T-cell (primary cell): ENCODE measurements at regions not wholly inside any gene's neighbourhood (a gene's known extent, or its start where the extent isn't known, plus 50 kb on each side); places are given as distances from the start of the nearest gene placed in this dataset.

ENCODE experiments used
- ATAC-seq, 4 experiments: fragments of 200-7000 bp in 3 of 4; fragments of 150-1000 bp in 1 of 4; cut with Tn5 transposase; replicated peaks in 1 of 4; 1 replicate in 3 of 4; 2 replicates in 1 of 4; pipeline ENCODE4 v1.10.0; 2021; ENCODE audit warnings: moderate library complexity in 3 of 4, mild to moderate bottlenecking in 2 of 4, moderate number of reproducible peaks in 1 of 4
- CTCF ChIA-PET, 2 donors: fragments of 300-600 bp; sonication (Branson Sonifier 250); formaldehyde crosslinking; loops; one replicate each; lab custom pipeline; 2022; ENCODE audit warnings: antibody characterized with exemption in 2 of 2; lab: Charles Lee
- POLR2A ChIA-PET, 2 donors: fragments of 300-600 bp; sonication (Branson Sonifier 250); formaldehyde crosslinking; loops; one replicate each; lab custom pipeline; 2022; ENCODE audit warnings: antibody characterized with exemption in 2 of 2; lab: Charles Lee
- DNase-seq, 35 experiments: peaks; one replicate each; pipeline versions ENCODE4 v3.0.0 to v3.0.0-alpha.2; 2013 to 2023
- H3K27ac ChIP-seq: one replicate; pipeline ENCODE4 v1.5.1; 2013; ENCODE audit warnings: low read length
- H3K27me3 ChIP-seq, 2 experiments: replicated peaks in 1 of 2; 1 replicate in 1 of 2; 2 replicates in 1 of 2; pipeline versions ENCODE4 v1.6.1 to v1.7.0; 2013; ENCODE audit warnings: low read length in 1 of 2, mixed read lengths in 1 of 2; ENCODE audit not compliant: control insufficient read depth in 2 of 2, insufficient read depth in 2 of 2; ENCODE audit errors: extremely low read depth in 1 of 2
- H3K36me3 ChIP-seq, 2 donors: 1 replicate in 1 of 2; 2 replicates in 1 of 2; pipeline versions ENCODE4 v1.6.1 to v1.7.0; 2013; ENCODE audit warnings: low read length in 1 of 2; ENCODE audit not compliant: control insufficient read depth in 2 of 2, insufficient read depth in 1 of 2; ENCODE audit errors: extremely low read depth in 1 of 2
- H3K4me1 ChIP-seq, 2 experiments: 1 replicate in 1 of 2; 2 replicates in 1 of 2; pipeline versions ENCODE4 v1.6.1 to v1.7.0; 2013; ENCODE audit warnings: low read length in 2 of 2, mixed read lengths in 1 of 2; ENCODE audit not compliant: insufficient read depth in 2 of 2, control insufficient read depth in 1 of 2; ENCODE audit errors: extremely low read depth in 1 of 2
- H3K4me3 ChIP-seq, 2 donors: 1 replicate in 1 of 2; 2 replicates in 1 of 2; pipeline versions ENCODE4 v1.5.1 to v1.7.0; 2013; ENCODE audit warnings: mild to moderate bottlenecking in 2 of 2, low read length in 1 of 2, moderate library complexity in 1 of 2; ENCODE audit not compliant: control insufficient read depth in 1 of 2; ENCODE audit errors: extremely low read depth in 1 of 2
- H3K9me3 ChIP-seq: 2 replicates; pipeline ENCODE4 v1.7.0; 2013
- H3K27ac Mint-ChIP-seq, 2 donors: one replicate each; pipeline ENCODE4 v1.8.0; 2020 to 2021; ENCODE audit warnings: mild to moderate bottlenecking in 2 of 2, mixed read lengths in 2 of 2
- H3K27me3 Mint-ChIP-seq, 2 donors: one replicate each; pipeline ENCODE4 v1.8.0; 2021 to 2022; ENCODE audit warnings: mixed read lengths in 2 of 2
- H3K36me3 Mint-ChIP-seq: one replicate; pipeline ENCODE4 v1.8.0; 2021; ENCODE audit warnings: mixed read lengths
- H3K4me1 Mint-ChIP-seq, 3 donors: one replicate each; pipeline ENCODE4 v1.8.0; 2020 to 2022; ENCODE audit warnings: mixed read lengths in 3 of 3, mild to moderate bottlenecking in 1 of 3
- H3K4me3 Mint-ChIP-seq, 3 donors: one replicate each; pipeline ENCODE4 v1.8.0; 2020 to 2022; ENCODE audit warnings: mild to moderate bottlenecking in 3 of 3, mixed read lengths in 3 of 3, moderate library complexity in 3 of 3
- H3K9me3 Mint-ChIP-seq, 3 donors: one replicate each; pipeline ENCODE4 v1.8.0; 2020 to 2022; ENCODE audit warnings: mixed read lengths in 3 of 3
- WGBS: methylation state at CpG from one replicate; pipeline ENCODE4 v1.1.5; 2013; ENCODE audit warnings: missing lambda C conversion rate; ENCODE audit not compliant: insufficient coverage; 5-methylcytosine and 5-hydroxymethylcytosine counted together

DNA sequence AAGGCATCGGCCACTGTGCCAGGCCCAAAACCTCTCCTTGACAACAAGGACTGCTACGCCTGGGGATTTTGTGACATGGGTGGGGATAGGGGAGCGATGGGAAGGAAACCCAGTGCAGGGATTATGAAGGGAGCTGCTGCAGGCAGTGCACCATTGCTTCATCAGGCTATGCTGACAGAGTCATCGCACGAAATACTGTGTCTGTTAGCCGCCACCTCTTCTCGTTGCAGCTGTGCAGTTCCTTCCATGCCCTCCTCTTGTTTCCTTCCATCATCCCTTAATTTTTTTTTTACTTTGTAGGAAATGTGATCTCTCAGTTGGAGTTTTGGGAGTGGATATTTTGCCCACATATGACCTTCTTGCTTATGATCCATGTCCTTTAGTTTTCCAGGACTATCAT, 178.7 kb downstream of the RFC3 start:
- Histone ChIP-seq H3K9me3 (no peaks in the 10 kb centered on the region), H3K4me1 (no peaks in the 10 kb centered on the region), H3K36me3 (no peaks in the 10 kb centered on the region), H3K27ac (no peak overlapping the region), H3K27me3 (no peaks in the 10 kb centered on the region), H3K4me3 (no peak overlapping the region)
- no peak for DNase-seq
- CTCF ChIA-PET, result no interaction called here
- Mint-ChIP-seq H3K4me1 (no peaks in the 10 kb centered on the region), H3K27me3 (peaks cover 0 to 3% of the 10 kb centered on the region in 2 donors), H3K9me3 (peaks cover 0 to 13% (median 2%) of the 10 kb centered on the region in 3 donors), H3K4me3 (no peak overlapping the region), H3K27ac (no peak overlapping the region), H3K36me3 (no peaks in the 10 kb centered on the region)
- POLR2A ChIA-PET, result interaction anchor here in 1 of 2 donors (0.5 kb wide), 1 partner anchor 593 kb away, joined by 8 read pairs; no protein-coding TSS in a partner anchor
- WGBS, result 100% methylated on average over 1 of the region's 7 CpGs
- ATAC-seq, result no peak

DNA sequence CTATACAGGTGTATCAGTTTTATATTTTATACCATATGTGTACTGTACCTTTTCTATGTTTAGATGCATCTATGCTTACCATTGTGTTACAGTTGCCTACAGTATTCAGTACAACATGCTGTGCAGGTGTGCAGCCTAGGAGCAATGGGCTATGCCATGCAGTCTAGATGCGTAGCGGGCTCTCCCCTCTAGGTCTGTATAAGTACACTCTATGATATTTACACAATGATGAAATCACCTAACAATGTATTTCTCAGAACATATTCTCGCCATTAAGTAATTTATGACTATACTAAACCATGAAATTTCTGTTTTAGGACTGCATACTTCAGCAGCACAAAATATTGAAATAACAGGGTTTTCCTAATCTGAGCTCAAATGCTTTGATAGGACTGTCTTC, 179.6 kb downstream of the RFC3 start:
- no peaks in the 10 kb centered on the region for H3K4me1 ChIP-seq
- no peaks in the 10 kb centered on the region for H3K36me3 ChIP-seq
- ChIA-PET CTCF (no interaction called here), POLR2A (no interaction called here)
- Mint-ChIP-seq H3K4me3 (no peak overlapping the region), H3K36me3 (no peaks in the 10 kb centered on the region), H3K27me3 (peaks cover 0 to 3% of the 10 kb centered on the region in 2 donors), H3K9me3 (peaks cover 0 to 13% (median 2%) of the 10 kb centered on the region in 3 donors), H3K4me1 (no peaks in the 10 kb centered on the region), H3K27ac (no peak overlapping the region)
- H3K9me3 ChIP-seq, result no peaks in the 10 kb centered on the region
- ATAC-seq, result no peak
- no peak for DNase-seq
- 67% methylated on average over 1 of the region's 3 CpGs for WGBS
- H3K27ac ChIP-seq, result no peak overlapping the region
- H3K27me3 ChIP-seq, result no peaks in the 10 kb centered on the region
- H3K4me3 ChIP-seq, result no peak overlapping the region

GRCh38 chr13:33999811-34000605, 182.1 kb downstream of the RFC3 start:
- peaks cover 0 to 3% of the 10 kb centered on the region in 2 donors for H3K27me3 Mint-ChIP-seq

DNA sequence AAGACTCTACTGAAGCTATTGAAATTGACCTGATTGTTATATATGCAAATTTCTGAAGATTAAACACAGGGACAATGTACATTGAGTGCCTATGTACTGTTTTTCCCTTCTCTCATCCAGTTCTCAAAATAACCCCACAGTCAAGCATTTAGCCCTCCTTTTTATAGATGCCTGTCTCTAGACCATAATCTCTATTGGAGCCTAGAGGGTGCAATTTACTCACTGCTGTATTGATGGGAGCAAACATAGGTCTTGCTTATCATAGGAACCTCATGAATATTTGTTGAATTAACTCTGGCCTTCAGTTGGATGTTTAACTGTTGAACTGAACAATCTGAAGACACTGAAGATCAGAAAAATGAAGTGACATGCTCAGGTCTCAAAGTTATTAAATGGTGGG, 183.0 kb downstream of the RFC3 start:
- H3K9me3 ChIP-seq, result no peaks in the 10 kb centered on the region
- ATAC-seq (no peak), DNase-seq (no peak)
- Mint-ChIP-seq H3K27ac (no peak overlapping the region), H3K36me3 (no peaks in the 10 kb centered on the region), H3K4me3 (no peak overlapping the region), H3K9me3 (peaks cover 0 to 5% (median 0%) of the 10 kb centered on the region in 3 donors), H3K27me3 (peaks cover 0 to 3% of the 10 kb centered on the region in 2 donors), H3K4me1 (no peaks in the 10 kb centered on the region)
- ChIA-PET POLR2A (no interaction called here), CTCF (no interaction called here)
- H3K27ac ChIP-seq, result no peak overlapping the region
- no peaks in the 10 kb centered on the region for H3K4me1 ChIP-seq
- H3K36me3 ChIP-seq, result no peaks in the 10 kb centered on the region
- H3K27me3 ChIP-seq, result no peaks in the 10 kb centered on the region
- no peak overlapping the region for H3K4me3 ChIP-seq

More at GRCh38 chr13:33999811-34000605, 182.1 kb downstream of the RFC3 start:
- ATAC-seq (no peak), DNase-seq (no peak)
- H3K4me3 ChIP-seq, result no peak overlapping the region
- H3K27ac Mint-ChIP-seq, result no peak overlapping the region
- peaks cover 0 to 5% (median 0%) of the 10 kb centered on the region in 3 donors for H3K9me3 Mint-ChIP-seq
- ChIA-PET CTCF (no interaction called here), POLR2A (no interaction called here)
- no peaks in the 10 kb centered on the region for H3K36me3 Mint-ChIP-seq
- no peak overlapping the region for H3K27ac ChIP-seq
- H3K9me3 ChIP-seq, result no peaks in the 10 kb centered on the region
- H3K36me3 ChIP-seq, result no peaks in the 10 kb centered on the region
- H3K4me1 Mint-ChIP-seq, result no peaks in the 10 kb centered on the region
- H3K4me3 Mint-ChIP-seq, result no peak overlapping the region
- no peaks in the 10 kb centered on the region for H3K27me3 ChIP-seq
- no peaks in the 10 kb centered on the region for H3K4me1 ChIP-seq
- no CpG with 5 or more reads among the region's 6 CpGs for WGBS

DNA sequence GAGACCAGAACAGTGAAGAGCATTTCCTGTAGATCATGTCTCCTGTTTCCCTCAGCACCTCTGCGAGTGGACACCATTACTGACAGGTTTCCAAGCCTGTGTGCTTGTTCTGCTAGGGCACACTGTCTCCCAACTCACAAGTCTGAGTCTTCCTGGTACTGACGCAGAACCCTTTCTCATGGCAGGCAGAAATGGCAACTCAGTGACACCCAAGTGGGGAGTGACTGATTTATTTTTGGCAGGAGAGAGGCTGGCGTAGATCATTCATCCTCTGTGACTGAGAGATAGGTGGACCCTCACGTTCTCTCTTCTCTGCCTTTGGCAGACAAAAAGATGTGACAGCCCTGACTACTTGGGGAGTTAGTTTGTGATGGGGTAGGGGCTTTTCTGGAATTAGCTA, 183.4 kb downstream of the RFC3 start:
- Histone ChIP-seq H3K9me3 (no peaks in the 10 kb centered on the region), H3K4me3 (no peak overlapping the region), H3K36me3 (no peaks in the 10 kb centered on the region), H3K27ac (no peak overlapping the region), H3K27me3 (no peaks in the 10 kb centered on the region), H3K4me1 (no peaks in the 10 kb centered on the region)
- Mint-ChIP-seq H3K36me3 (no peaks in the 10 kb centered on the region), H3K4me3 (no peak overlapping the region), H3K9me3 (peaks cover 0 to 5% (median 0%) of the 10 kb centered on the region in 3 donors), H3K4me1 (no peaks in the 10 kb centered on the region), H3K27ac (no peak overlapping the region), H3K27me3 (peaks cover 0 to 3% of the 10 kb centered on the region in 2 donors)
- WGBS, result 79% methylated on average over 3 of the region's 4 CpGs
- ATAC-seq (no peak), DNase-seq (no peak)
- ChIA-PET POLR2A (no interaction called here), CTCF (no interaction called here)

- H3K4me1 Mint-ChIP-seq, result no peaks in the 10 kb centered on the region
- H3K27ac Mint-ChIP-seq, result no peak overlapping the region
- no peaks in the 10 kb centered on the region for H3K27me3 ChIP-seq
- peaks cover 0 to 4% (median 0%) of the 10 kb centered on the region in 3 donors for H3K9me3 Mint-ChIP-seq
- H3K27ac ChIP-seq, result no peak overlapping the region
- ChIA-PET CTCF (no interaction called here), POLR2A (no interaction called here)
- no peak overlapping the region for H3K4me3 Mint-ChIP-seq
- ATAC-seq, result no peak
- no peak for DNase-seq
- no CpG with 5 or more reads among the region's 1 CpG for WGBS
- no peaks in the 10 kb centered on the region for H3K9me3 ChIP-seq
- no peak overlapping the region for H3K4me3 ChIP-seq
- H3K27me3 Mint-ChIP-seq, result peaks cover 0 to 3% of the 10 kb centered on the region in 2 donors
- no peaks in the 10 kb centered on the region for H3K4me1 ChIP-seq
- H3K36me3 ChIP-seq, result no peaks in the 10 kb centered on the region
- H3K36me3 Mint-ChIP-seq, result no peaks in the 10 kb centered on the region
Observed at GRCh38 chr13:34002141-34002540, 184.2 kb downstream of the RFC3 start.
